HG02884 (cell line): ENCODE measurements at regions not wholly inside any gene's neighbourhood (a gene's known extent, or its start where the extent isn't known, plus 50 kb on each side); places are given as distances from the start of the nearest gene placed in this dataset.
"Not testable (repeated sequence)": the region's sequence is repeated elsewhere in the genome, so short reads cannot be mapped to it uniquely, and the experiment has no call there.

Source experiments
- ATAC-seq: cut with Tn5 transposase; IDR thresholded peaks from one replicate; pipeline ENCODE4 v1.9.1; 2021; ENCODE audit warnings: mild to moderate bottlenecking, moderate library complexity; ENCODE audit not compliant: unreplicated experiment

DNA sequence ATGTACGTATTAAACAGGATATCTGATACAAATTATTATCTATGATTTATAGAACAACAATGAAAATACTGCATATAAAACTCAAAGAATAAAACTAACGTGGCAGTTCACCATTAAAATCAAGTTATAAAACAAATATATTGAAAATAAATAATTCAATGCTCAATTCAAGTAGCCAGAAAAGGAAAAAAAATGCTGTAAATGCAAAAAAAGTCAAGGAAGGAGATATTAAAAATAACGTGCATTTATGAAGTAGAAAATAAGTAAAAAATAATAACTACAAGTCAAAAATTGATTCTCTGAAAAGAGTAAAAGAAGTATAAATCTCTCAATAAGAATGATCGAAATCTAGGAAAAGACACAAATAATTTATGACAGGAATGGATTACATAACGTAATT, 460.5 kb upstream of the CD180 start:
- ATAC-seq: no peak

GRCh38 chr5:67652201-67652600, 455.6 kb upstream of the CD180 start:
- peak; percentile 83 for ATAC-seq

DNA sequence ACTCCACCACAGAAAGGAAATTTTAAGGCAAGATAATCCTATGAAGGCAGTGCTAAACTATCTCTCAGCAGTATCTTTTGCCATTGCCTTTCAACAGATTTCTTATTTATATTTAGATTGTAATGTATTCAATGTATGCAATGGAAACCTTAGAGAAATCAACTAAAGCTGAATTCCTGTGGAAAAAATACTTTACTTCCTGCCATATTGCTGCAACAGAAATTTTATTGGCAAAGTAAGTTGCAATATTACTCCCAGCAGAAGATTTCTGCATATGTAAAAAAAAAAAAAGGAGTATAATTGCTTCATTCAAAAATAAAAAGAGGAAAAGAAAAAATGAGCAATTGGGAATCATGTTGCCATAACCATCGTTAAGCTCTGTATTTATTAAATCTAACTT, 454.6 kb upstream of the CD180 start:
- ATAC-seq: no peak

DNA sequence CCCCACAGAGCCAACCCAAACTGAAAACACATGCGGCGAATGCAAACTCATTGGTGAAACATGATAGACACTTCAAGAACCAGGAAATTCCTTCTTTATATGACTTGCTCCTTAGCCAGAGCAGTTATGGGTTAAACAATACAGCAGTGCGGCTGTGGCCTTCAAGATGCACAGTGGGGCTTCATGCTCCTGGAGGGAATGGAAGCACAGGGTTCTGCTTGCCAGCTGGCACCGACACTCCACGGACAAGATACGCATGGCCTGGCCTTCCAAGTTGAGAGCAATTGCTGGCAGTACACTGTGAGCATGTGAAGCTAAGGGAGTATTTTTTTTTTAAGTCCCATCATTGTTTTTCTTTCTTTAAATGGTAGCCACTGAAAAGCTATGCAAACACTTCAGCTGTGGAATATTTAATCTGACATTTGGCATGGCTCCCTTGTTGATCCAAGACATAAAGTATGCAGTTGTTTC, 451.6 kb upstream of the CD180 start:
- ATAC-seq: no peak

DNA sequence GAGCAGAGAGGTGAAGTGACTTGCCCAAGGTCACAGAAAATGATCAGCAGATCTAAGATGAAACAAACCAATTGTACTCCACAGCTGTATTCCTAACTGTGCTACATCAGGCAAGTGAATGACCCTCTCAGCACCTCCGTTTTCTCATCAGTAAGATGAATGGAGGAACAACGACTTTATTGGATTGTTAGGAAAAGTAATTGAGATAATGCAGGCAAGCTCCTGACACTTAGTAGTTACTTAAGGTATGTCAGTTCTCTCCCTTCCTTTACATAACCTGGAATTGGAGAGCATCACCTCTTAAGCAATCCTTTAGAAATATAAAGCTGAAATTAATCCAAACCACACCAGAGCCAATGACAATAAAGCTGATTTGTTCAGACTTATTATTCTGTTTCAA, 451.2 kb upstream of the CD180 start:
- ATAC-seq: no peak

- no peak for ATAC-seq
These were observed 447.8 kb upstream of the CD180 start for GRCh38 chr5:67644221-67644920.

GRCh38 chr5:67643536-67643935, 446.9 kb upstream of the CD180 start:
- no peak for ATAC-seq

- no peak for ATAC-seq
These were observed 443.4 kb upstream of the CD180 start for GRCh38 chr5:67639976-67640375.

DNA sequence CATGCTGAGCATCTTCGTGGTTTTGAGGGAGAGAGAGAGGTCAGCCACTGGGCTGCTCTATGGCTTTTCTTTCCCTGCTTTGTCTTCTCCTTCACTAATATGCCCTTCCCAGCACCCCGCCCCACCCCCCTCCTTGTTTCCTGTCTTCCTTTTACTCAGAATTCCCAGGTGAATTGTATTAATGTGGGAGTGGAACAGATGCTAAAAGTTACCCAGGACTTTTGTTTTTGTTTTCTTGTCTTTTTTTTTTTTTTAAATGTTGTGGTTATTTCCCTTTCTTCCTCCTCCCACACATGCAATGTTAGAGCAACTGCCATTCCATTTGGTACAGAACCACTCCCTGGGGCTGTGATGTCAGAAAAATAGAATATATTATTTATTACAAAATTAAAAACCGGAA, 442.7 kb upstream of the CD180 start:
- no peak for ATAC-seq

DNA sequence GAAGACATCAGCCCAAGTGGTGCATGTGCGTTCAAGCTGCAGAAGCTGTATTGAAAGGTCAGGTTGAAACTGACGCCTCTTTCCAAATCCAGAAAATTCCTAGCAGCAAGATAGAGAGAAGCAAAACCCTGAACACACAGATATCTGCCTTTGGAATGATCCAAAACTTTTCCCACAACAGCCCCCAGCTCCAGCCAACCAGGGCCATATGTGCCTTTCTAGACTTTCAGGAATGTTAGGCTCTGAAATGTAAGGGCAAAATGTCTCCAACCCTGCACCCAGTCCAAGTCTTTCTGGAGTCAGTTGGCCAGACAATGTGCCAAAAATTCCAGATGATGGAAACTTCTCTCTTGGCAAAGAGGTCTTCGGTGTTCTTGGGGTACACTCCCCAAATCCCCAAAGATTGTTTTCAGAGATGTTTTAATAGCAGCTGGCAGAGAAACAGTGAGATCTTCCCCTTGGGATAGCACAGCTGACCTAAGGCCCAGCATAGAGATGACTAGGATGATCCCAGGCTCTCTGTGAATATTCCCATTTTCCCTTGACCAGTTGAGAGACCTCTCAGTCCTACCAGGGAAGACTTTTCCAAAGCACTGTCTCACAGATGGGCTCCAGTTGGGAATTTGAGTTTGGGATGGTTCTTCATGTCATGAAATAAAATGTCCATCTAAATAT, 440.4 kb upstream of the CD180 start:
- ATAC-seq: no peak

DNA sequence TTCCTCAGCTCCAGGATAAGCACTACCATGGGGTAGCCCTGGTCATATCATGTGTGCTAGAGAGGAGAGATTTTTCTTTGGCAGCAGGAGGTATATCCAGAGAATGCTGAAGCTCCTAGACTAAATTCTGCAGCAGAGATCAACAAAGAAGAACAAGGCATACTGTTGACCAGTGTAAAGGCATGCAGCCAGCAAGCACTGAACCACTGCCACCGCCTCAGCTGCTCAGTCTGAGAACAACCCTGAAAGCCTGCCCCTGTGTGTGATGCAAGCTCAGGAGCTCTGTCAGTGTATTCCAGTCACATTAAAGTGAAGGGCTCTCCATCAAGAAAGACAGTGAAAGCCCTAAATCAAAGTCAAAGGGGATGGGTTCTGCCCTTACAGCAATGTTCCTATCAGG, 439.5 kb upstream of the CD180 start:
- ATAC-seq: no peak

- ATAC-seq: not testable (repeated sequence)
These were observed 430.5 kb upstream of the CD180 start for GRCh38 chr5:67627079-67627478.

- no peak for ATAC-seq
These were observed 426.5 kb upstream of the CD180 start for GRCh38 chr5:67623078-67623477.

- no peak for ATAC-seq
These were observed 424.1 kb upstream of the CD180 start for GRCh38 chr5:67620424-67621397.

GRCh38 chr5:67619636-67620035, 423.0 kb upstream of the CD180 start:
- ATAC-seq: no peak

DNA sequence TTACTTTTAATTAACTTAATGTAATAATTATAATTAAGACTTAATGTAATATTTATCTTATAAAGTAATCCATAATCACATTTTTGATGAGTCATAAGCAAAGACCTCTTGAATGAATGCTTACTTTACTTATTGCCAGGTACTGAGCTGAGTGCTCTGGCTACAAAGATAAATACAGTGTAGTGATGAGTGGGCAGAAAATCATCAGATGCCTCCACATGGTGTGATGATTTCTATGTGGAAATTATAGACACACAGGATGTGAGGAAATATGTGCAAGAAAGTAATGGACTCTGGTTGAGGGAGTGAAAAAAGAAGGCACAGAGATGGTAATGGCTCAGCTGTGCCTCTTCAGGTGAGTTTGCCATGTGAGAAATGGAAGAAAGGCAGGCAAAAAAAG, 422.6 kb upstream of the CD180 start:
- ATAC-seq: no peak

DNA sequence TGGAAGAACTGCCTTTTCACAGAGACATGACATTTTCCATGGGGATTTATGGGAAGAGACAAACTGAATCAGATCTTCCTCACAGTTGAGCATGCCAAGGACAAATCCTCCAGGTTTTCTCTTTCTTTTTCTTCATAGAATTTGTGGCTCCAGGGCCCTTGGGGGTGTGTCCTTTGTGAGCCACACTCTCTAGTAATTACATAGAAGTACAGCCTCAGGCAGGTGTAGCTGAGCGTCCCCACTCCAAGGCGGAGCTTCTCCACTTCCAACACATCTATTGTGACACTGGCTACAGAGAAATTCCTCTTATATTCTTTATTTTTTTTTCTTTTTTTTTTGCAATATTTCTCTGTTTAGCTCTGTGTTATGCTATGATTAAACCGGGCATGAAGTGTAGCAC, 420.5 kb upstream of the CD180 start:
- no peak for ATAC-seq

- ATAC-seq: no peak
These were observed 416.4 kb upstream of the CD180 start for GRCh38 chr5:67612961-67613360.

DNA sequence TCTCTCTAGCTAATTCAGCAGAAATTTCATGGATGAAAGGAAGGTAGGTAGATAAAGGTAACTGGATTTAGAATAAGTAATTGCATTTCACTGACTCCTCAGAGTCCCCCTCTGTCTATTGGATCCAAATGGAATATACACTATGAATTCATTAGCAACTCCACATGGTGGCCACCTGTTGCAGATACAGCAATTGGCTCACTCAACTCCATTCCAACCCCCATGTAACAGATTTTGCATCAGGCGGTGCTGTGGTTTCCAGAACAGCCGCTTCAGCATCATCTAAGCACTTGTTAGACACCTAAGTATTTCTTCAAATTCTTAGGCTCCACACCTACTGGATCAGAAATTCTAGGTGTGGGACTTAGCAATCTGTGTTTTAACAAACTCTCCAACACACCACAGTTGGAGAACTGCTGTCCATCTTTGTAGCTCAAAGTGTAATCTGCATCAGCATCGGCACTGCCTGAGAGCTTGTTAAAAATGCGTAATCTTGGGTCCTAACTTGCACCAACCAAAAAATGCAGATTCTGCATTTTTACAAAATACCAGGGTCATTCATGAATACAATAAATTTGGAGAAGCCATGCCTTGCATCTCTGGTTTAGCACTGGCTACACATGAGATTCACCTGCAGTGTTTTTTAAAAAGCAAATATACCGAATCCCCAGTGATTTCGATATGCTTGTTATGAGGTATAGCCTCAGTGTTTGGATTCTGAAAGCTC, 413.8 kb upstream of the CD180 start:
- no peak for ATAC-seq

- ATAC-seq: no peak
These were observed 411.4 kb upstream of the CD180 start for GRCh38 chr5:67607958-67608357.

GRCh38 chr5:67606586-67606947, 410.0 kb upstream of the CD180 start:
- no peak for ATAC-seq
